Ishikawa (cell line): ENCODE measurements at regions not wholly inside any gene's neighbourhood (a gene's known extent, or its start where the extent isn't known, plus 50 kb on each side); places are given as distances from the start of the nearest gene placed in this dataset.

ENCODE experiments used
- CEBPB ChIP-seq: IDR thresholded peaks from 2 replicates; pipeline ENCODE4 v1.6.1; 2012
- CREB1 ChIP-seq: IDR thresholded peaks from 2 replicates; pipeline ENCODE4 v1.6.1; 2012; ENCODE audit warnings: low read depth
- EGR1 ChIP-seq: IDR thresholded peaks from 2 replicates; pipeline ENCODE4 v1.6.1; 2012
- EP300 ChIP-seq: IDR thresholded peaks from 2 replicates; pipeline ENCODE4 v1.6.1; 2012; ENCODE audit warnings: borderline replicate concordance
- FOXM1 ChIP-seq: IDR thresholded peaks from 2 replicates; pipeline ENCODE4 v1.6.1; 2012; ENCODE audit warnings: low read depth, borderline replicate concordance
- NFIC ChIP-seq: IDR thresholded peaks from 2 replicates; pipeline ENCODE4 v1.6.1; 2012
- RAD21 ChIP-seq: IDR thresholded peaks from 2 replicates; pipeline ENCODE4 v1.6.1; 2012; ENCODE audit warnings: low read depth
- TAF1 ChIP-seq: IDR thresholded peaks from 2 replicates; pipeline ENCODE4 v1.6.1; 2012; ENCODE audit warnings: low read depth, mild to moderate bottlenecking
- TCF12 ChIP-seq: IDR thresholded peaks from 2 replicates; pipeline ENCODE4 v1.6.1; 2012; ENCODE audit warnings: low read depth
- TEAD4 ChIP-seq: IDR thresholded peaks from 2 replicates; pipeline ENCODE4 v1.6.1; 2012
- YY1 ChIP-seq: IDR thresholded peaks from 2 replicates; pipeline ENCODE4 v1.6.1; 2012; ENCODE audit warnings: low read depth
- ZBTB7A ChIP-seq: IDR thresholded peaks from 2 replicates; pipeline ENCODE4 v1.6.1; 2012; ENCODE audit warnings: low read depth
- TF ChIP-seq, protein P1 (sequence below): IDR thresholded peaks from 2 replicates; pipeline ENCODE4 v1.6.1; 2012
- TF ChIP-seq, protein P2 (sequence below): IDR thresholded peaks from 2 replicates; pipeline ENCODE4 v1.6.1; 2012; ENCODE audit warnings: low read depth, mild to moderate bottlenecking
- TF ChIP-seq, protein P3 (sequence below): IDR thresholded peaks from 2 replicates; pipeline ENCODE4 v1.6.1; 2012

DNA sequence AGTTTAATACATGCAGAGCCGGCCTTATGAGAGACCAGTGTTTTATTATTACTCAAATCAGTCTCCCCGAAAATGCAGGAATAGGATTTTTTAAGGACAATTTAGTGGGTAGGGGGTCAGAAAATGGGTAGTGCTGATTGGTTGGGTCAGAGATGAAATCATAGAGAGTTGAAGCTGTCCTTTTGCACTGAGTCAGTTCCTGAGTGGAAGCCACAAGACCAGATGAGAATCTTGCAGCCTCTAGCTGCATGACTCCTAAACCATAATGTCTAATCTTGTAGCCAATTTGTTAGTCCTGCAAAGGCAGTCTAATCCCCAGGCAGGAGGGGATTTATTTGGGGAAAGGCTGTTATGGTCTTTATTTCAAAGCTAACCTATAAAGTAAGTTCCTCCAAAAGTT is 1163.9 kb downstream of the DIAPH3 start:
- TF ChIP-seq EGR1 (no peak), CEBPB (no peak), YY1 (no peak), TCF12 (no peak), TAF1 (no peak), TEAD4 (no peak), FOXM1 (no peak), CREB1 (no peak), NFIC (no peak), RAD21 (no peak), EP300 (no peak)
- TF ChIP-seq, protein P1, sequence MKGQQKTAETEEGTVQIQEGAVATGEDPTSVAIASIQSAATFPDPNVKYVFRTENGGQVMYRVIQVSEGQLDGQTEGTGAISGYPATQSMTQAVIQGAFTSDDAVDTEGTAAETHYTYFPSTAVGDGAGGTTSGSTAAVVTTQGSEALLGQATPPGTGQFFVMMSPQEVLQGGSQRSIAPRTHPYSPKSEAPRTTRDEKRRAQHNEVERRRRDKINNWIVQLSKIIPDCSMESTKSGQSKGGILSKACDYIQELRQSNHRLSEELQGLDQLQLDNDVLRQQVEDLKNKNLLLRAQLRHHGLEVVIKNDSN, result no peak
- TF ChIP-seq, protein P2, sequence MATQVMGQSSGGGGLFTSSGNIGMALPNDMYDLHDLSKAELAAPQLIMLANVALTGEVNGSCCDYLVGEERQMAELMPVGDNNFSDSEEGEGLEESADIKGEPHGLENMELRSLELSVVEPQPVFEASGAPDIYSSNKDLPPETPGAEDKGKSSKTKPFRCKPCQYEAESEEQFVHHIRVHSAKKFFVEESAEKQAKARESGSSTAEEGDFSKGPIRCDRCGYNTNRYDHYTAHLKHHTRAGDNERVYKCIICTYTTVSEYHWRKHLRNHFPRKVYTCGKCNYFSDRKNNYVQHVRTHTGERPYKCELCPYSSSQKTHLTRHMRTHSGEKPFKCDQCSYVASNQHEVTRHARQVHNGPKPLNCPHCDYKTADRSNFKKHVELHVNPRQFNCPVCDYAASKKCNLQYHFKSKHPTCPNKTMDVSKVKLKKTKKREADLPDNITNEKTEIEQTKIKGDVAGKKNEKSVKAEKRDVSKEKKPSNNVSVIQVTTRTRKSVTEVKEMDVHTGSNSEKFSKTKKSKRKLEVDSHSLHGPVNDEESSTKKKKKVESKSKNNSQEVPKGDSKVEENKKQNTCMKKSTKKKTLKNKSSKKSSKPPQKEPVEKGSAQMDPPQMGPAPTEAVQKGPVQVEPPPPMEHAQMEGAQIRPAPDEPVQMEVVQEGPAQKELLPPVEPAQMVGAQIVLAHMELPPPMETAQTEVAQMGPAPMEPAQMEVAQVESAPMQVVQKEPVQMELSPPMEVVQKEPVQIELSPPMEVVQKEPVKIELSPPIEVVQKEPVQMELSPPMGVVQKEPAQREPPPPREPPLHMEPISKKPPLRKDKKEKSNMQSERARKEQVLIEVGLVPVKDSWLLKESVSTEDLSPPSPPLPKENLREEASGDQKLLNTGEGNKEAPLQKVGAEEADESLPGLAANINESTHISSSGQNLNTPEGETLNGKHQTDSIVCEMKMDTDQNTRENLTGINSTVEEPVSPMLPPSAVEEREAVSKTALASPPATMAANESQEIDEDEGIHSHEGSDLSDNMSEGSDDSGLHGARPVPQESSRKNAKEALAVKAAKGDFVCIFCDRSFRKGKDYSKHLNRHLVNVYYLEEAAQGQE, result no peak
- TF ChIP-seq, protein P3, sequence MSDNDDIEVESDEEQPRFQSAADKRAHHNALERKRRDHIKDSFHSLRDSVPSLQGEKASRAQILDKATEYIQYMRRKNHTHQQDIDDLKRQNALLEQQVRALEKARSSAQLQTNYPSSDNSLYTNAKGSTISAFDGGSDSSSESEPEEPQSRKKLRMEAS, result no peak

DNA sequence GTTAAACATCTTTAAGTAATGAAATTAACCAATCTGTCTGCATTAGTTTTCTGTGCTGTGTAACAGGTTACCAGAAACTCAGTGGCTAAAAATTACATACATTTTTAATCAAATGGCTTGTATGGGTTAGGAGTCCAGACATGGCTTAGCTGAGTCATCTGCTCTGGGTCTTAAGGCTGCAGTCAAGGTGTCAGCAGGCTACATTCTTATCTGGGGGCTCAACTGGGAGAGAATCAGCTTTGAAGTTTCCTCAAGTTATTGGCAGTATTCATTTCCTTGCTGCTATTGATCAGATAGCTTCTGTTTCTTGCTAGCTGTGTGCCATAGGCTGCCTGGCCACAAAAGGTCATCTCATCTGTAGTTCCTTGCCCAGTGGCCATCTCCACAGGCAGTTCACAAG is 1163.0 kb downstream of the DIAPH3 start:
- no peak for TF ChIP-seq RAD21
- TF ChIP-seq EGR1, result no peak
- no peak for TF ChIP-seq TCF12
- TF ChIP-seq, protein P1, result no peak

DNA sequence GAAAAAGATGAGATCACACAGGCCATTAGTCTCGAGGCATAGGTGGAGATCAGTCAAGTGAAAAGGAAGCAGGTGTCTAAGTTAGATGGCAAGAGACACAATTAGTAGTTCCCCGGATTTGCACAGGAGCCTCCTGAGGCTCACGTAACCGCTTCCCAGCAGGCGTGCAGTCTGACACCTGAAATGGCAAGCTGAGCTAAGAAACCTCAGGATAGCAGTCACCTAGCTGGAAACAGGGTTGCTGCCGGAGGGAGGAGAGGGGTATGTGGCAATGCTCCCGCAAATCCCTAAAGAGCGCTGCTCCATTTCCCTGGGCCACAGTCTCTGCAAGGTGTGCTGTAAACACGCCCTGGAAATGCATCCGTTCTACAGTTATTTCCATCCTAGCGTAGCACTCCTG is 1151.0 kb downstream of the DIAPH3 start:
- TF ChIP-seq RAD21 (no peak), FOXM1 (no peak), TAF1 (no peak), EGR1 (no peak), NFIC (no peak), TEAD4 (no peak), ZBTB7A (no peak), CEBPB (peak; percentile 63), TCF12 (peak; percentile 58), CREB1 (no peak), YY1 (no peak), EP300 (no peak)
- TF ChIP-seq, protein P2, result no peak
- TF ChIP-seq, protein P3, result no peak
- TF ChIP-seq, protein P1, result no peak

DNA sequence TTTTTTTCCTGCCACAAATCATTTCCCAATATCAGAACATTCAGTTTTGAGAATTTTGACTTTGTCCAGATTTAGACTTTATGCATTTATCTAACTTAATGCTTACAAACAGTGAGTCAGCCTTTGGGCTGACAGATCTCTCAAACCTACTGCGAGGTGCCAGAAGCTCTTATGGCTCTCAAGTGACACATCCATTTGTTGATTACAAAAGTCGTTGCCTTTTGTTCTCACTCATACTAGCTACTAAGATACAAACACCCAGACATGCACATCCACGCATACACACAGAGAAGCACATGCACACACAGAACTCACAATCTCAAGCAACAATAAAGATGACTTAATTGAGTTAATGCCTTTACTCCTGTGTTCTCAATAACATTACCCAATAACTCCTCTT is 1147.5 kb downstream of the DIAPH3 start:
- TF ChIP-seq, protein P1, result no peak
- TF ChIP-seq RAD21, result no peak
- no peak for TF ChIP-seq EP300
- no peak for TF ChIP-seq NFIC
- TF ChIP-seq EGR1, result no peak
- TF ChIP-seq CEBPB, result no peak
- TF ChIP-seq, protein P2, result no peak
- TF ChIP-seq, protein P3, result no peak
